GM19240 (cell line): ENCODE measurements at regions not wholly inside any gene's neighbourhood (a gene's known extent, or its start where the extent isn't known, plus 50 kb on each side); places are given as distances from the start of the nearest gene placed in this dataset.

Experiments used
- DNase-seq: peaks from one replicate; pipeline ENCODE4 v3.0.0; 2011; ENCODE audit warnings: low spot score; ENCODE audit not compliant: insufficient read length

GRCh38 chr2:9756692-9757250, 86.5 kb upstream of the TAF1B start:
- DNase-seq: no peak

GRCh38 chr2:9757501-9758264, 85.6 kb upstream of the TAF1B start:
- DNase-seq: no peak

- no peak for DNase-seq
Observed at GRCh38 chr2:9758741-9759140, 84.5 kb upstream of the TAF1B start.

GRCh38 chr2:9760069-9760901, 83.0 kb upstream of the TAF1B start:
- no peak for DNase-seq

- no peak for DNase-seq
Observed at GRCh38 chr2:9760902-9761228, 82.4 kb upstream of the TAF1B start.

- no peak for DNase-seq
Observed at GRCh38 chr2:9761577-9761976, 81.7 kb upstream of the TAF1B start.

- DNase-seq: no peak
Observed at GRCh38 chr2:9762164-9762563, 81.1 kb upstream of the TAF1B start.

GRCh38 chr2:9762941-9763340, 80.3 kb upstream of the TAF1B start:
- DNase-seq: no peak

GRCh38 chr2:9763356-9764152, 79.7 kb upstream of the TAF1B start:
- DNase-seq: no peak

- DNase-seq: no peak
Observed at GRCh38 chr2:9764153-9764778, 79.0 kb upstream of the TAF1B start.

GRCh38 chr2:9765611-9766531, 77.4 kb upstream of the TAF1B start:
- DNase-seq: no peak

GRCh38 chr2:9767656-9768281, 75.5 kb upstream of the TAF1B start:
- no peak for DNase-seq

GRCh38 chr2:9768388-9768787, 74.9 kb upstream of the TAF1B start:
- DNase-seq: no peak

- DNase-seq: no peak
Observed at GRCh38 chr2:9769171-9770005, 73.9 kb upstream of the TAF1B start.

GRCh38 chr2:9770006-9770307, 73.3 kb upstream of the TAF1B start:
- no peak for DNase-seq

GRCh38 chr2:9770308-9771100, 72.8 kb upstream of the TAF1B start:
- no peak for DNase-seq

- no peak for DNase-seq
Observed at GRCh38 chr2:9771101-9771449, 72.2 kb upstream of the TAF1B start.

GRCh38 chr2:9771481-9772017, 71.7 kb upstream of the TAF1B start:
- DNase-seq: no peak
